Colonic mucosa (tissue), 4 donors: ENCODE measurements at regions not wholly inside any gene's neighbourhood (a gene's known extent, or its start where the extent isn't known, plus 50 kb on each side); places are given as distances from the start of the nearest gene placed in this dataset.

Source experiments
- DNase-seq: peaks from one replicate; pipeline ENCODE4 v3.0.0-alpha.2; 2020
- H3K27ac ChIP-seq: fragments of 200-600 bp; one replicate; pipeline ENCODE4 v1.8.0; 2021
- H3K27me3 ChIP-seq: fragments of 200-600 bp; one replicate; pipeline ENCODE4 v1.8.0; 2021
- H3K36me3 ChIP-seq: fragments of 200-600 bp; one replicate; pipeline ENCODE4 v1.8.0; 2021
- H3K4me1 ChIP-seq: fragments of 200-600 bp; one replicate; pipeline ENCODE4 v1.8.0; 2021; ENCODE audit warnings: mild to moderate bottlenecking
- H3K4me3 ChIP-seq: fragments of 200-600 bp; one replicate; pipeline ENCODE4 v1.8.0; 2021
- H3K9ac ChIP-seq, 2 donors: one replicate each; pipeline ENCODE4 v1.7.0; 2013; ENCODE audit warnings: control low read depth in 2 of 2, low read depth in 2 of 2, low read length in 2 of 2
- H3K9me3 ChIP-seq: fragments of 200-600 bp; one replicate; pipeline ENCODE4 v1.8.0; 2021
- CTCF ChIP-seq: fragments of 200-600 bp; IDR thresholded peaks from one replicate; pipeline ENCODE4 v1.8.0; 2022; ENCODE audit warnings: antibody characterized with exemption, mild to moderate bottlenecking
- intact Hi-C: fragments of 100-400 bp; cut with DNase I; formaldehyde crosslinking; loops from one replicate; pipeline ENCODE4 v1.14.1; 2022
- donor health status: healthy.
- donor health status: DM: no; HTN: no; CAD: no.
- donor health status: DM: no; HTN: no; CAD: no.

- Histone ChIP-seq H3K9ac (no peak overlapping the region), H3K4me1 (peaks cover 4% of the 10 kb centered on the region), H3K27ac (no peak overlapping the region), H3K9me3 (no peaks in the 10 kb centered on the region), H3K27me3 (no peaks in the 10 kb centered on the region), H3K36me3 (no peaks in the 10 kb centered on the region), H3K4me3 (no peak overlapping the region)
- no peak for DNase-seq
- TF ChIP-seq CTCF: no peak
- intact Hi-C loops: no loop called here
Observed at GRCh38 chr2:236338495-236339184, 74.4 kb upstream of the ASB18 start.

- Histone ChIP-seq H3K27ac (no peak overlapping the region), H3K4me3 (no peak overlapping the region), H3K9me3 (no peaks in the 10 kb centered on the region), H3K9ac (no peak overlapping the region), H3K27me3 (no peaks in the 10 kb centered on the region), H3K4me1 (peaks cover 4% of the 10 kb centered on the region), H3K36me3 (no peaks in the 10 kb centered on the region)
- intact Hi-C loops: no loop called here
- DNase-seq: no peak
- no peak for TF ChIP-seq CTCF
Observed at GRCh38 chr2:236340251-236340650, 76.0 kb upstream of the ASB18 start.

- Histone ChIP-seq H3K4me1 (peaks cover 4% of the 10 kb centered on the region), H3K9me3 (no peaks in the 10 kb centered on the region), H3K27me3 (no peaks in the 10 kb centered on the region), H3K27ac (no peak overlapping the region), H3K4me3 (no peak overlapping the region), H3K9ac (no peak overlapping the region), H3K36me3 (no peaks in the 10 kb centered on the region)
- no peak for TF ChIP-seq CTCF
- intact Hi-C loops: no loop called here
- no peak for DNase-seq
Observed at GRCh38 chr2:236341067-236341466, 76.9 kb upstream of the ASB18 start.

GRCh38 chr2:236341721-236342120 lies 77.5 kb upstream of the ASB18 start:
- intact Hi-C loops: no loop called here
- Histone ChIP-seq H3K4me3 (no peak overlapping the region), H3K4me1 (peaks cover 4% of the 10 kb centered on the region), H3K9ac (no peak overlapping the region), H3K36me3 (no peaks in the 10 kb centered on the region), H3K9me3 (no peaks in the 10 kb centered on the region), H3K27me3 (no peaks in the 10 kb centered on the region), H3K27ac (no peak overlapping the region)
- no peak for TF ChIP-seq CTCF
- DNase-seq: no peak

GRCh38 chr2:236342507-236342906 lies 78.3 kb upstream of the ASB18 start:
- DNase-seq: no peak
- H3K9me3 ChIP-seq: no peaks in the 10 kb centered on the region
- H3K27me3 ChIP-seq: no peaks in the 10 kb centered on the region
- intact Hi-C loops: no loop called here
- H3K27ac ChIP-seq: no peak overlapping the region
- H3K4me1 ChIP-seq: peaks cover under 1% of the 10 kb centered on the region
- H3K36me3 ChIP-seq: no peaks in the 10 kb centered on the region
- no peak for TF ChIP-seq CTCF
- no peak overlapping the region for H3K4me3 ChIP-seq
- no peak overlapping the region for H3K9ac ChIP-seq
